ENCODE measurements at regions not wholly inside any gene's neighbourhood (a gene's known extent, or its start where the extent isn't known, plus 50 kb on each side); places are given as distances from the start of the nearest gene placed in this dataset.

- TF ChIP-seq, protein P1, sequence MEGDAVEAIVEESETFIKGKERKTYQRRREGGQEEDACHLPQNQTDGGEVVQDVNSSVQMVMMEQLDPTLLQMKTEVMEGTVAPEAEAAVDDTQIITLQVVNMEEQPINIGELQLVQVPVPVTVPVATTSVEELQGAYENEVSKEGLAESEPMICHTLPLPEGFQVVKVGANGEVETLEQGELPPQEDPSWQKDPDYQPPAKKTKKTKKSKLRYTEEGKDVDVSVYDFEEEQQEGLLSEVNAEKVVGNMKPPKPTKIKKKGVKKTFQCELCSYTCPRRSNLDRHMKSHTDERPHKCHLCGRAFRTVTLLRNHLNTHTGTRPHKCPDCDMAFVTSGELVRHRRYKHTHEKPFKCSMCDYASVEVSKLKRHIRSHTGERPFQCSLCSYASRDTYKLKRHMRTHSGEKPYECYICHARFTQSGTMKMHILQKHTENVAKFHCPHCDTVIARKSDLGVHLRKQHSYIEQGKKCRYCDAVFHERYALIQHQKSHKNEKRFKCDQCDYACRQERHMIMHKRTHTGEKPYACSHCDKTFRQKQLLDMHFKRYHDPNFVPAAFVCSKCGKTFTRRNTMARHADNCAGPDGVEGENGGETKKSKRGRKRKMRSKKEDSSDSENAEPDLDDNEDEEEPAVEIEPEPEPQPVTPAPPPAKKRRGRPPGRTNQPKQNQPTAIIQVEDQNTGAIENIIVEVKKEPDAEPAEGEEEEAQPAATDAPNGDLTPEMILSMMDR (conservative IDR thresholded peaks at IDR 0.05): no peak
- TF ChIP-seq ZFX (IDR thresholded peaks at IDR 0.05): no peak
Measured at GRCh38 chr9:38158628-38159027, 89.6 kb upstream of the SHB start.
